H9 (cell line): ENCODE measurements at regions not wholly inside any gene's neighbourhood (a gene's known extent, or its start where the extent isn't known, plus 50 kb on each side); places are given as distances from the start of the nearest gene placed in this dataset.

Source experiments
- DNase-seq: peaks from one replicate; pipeline ENCODE4 v3.0.0-alpha.2; 2017
- H2AFZ ChIP-seq: one replicate; pipeline ENCODE4 v1.6.1; 2013; ENCODE audit warnings: mild to moderate bottlenecking, low read length, control low read depth, moderate library complexity
- H2AK5ac ChIP-seq: 2 replicates; pipeline ENCODE4 v1.6.1; 2013; ENCODE audit warnings: low read length, control low read depth, mixed read lengths; ENCODE audit not compliant: insufficient read length
- H2BK120ac ChIP-seq: one replicate; pipeline ENCODE4 v1.6.1; 2013; ENCODE audit warnings: low read depth, mild to moderate bottlenecking, low read length, control low read depth, inconsistent platforms; ENCODE audit not compliant: poor library complexity, severe bottlenecking
- H2BK12ac ChIP-seq: 2 replicates; pipeline ENCODE4 v1.6.1; 2013; ENCODE audit warnings: low read length, control low read depth, mixed read lengths, low read depth; ENCODE audit not compliant: insufficient read length
- H2BK15ac ChIP-seq: 2 replicates; pipeline ENCODE4 v1.6.1; 2013; ENCODE audit warnings: low read depth, low read length, control low read depth
- H2BK20ac ChIP-seq: one replicate; pipeline ENCODE4 v1.6.1; 2013; ENCODE audit warnings: low read depth, mild to moderate bottlenecking, low read length, control low read depth, inconsistent platforms; ENCODE audit not compliant: poor library complexity, severe bottlenecking
- H2BK5ac ChIP-seq: 2 replicates; pipeline ENCODE4 v1.6.1; 2013; ENCODE audit warnings: low read length, control low read depth, mixed read lengths; ENCODE audit not compliant: insufficient read length
- H3K14ac ChIP-seq: 2 replicates; pipeline ENCODE4 v1.6.1; 2013; ENCODE audit warnings: low read length, control low read depth; ENCODE audit not compliant: insufficient read depth
- H3K18ac ChIP-seq: 2 replicates; pipeline ENCODE4 v1.6.1; 2013; ENCODE audit warnings: low read depth, mild to moderate bottlenecking, mixed read lengths, low read length, control low read depth; ENCODE audit not compliant: insufficient read length
- H3K23ac ChIP-seq: 2 replicates; pipeline ENCODE4 v1.6.1; 2013; ENCODE audit warnings: low read length, control low read depth, mixed read lengths, low read depth; ENCODE audit not compliant: insufficient read length
- H3K23me2 ChIP-seq: 2 replicates; pipeline ENCODE4 v1.6.1; 2013; ENCODE audit warnings: low read depth, mild to moderate bottlenecking, mixed read lengths, low read length, control low read depth; ENCODE audit not compliant: insufficient read length, poor library complexity, severe bottlenecking
- H3K27ac ChIP-seq: 2 replicates; pipeline ENCODE4 v1.5.1; 2013; ENCODE audit warnings: low read length, control low read depth, mixed read lengths, low read depth; ENCODE audit not compliant: insufficient read length
- H3K27me3 ChIP-seq: 2 replicates; pipeline ENCODE4 v1.6.1; 2013; ENCODE audit warnings: low read length, control low read depth, inconsistent platforms; ENCODE audit not compliant: insufficient read depth
- H3K4ac ChIP-seq: 2 replicates; pipeline ENCODE4 v1.6.1; 2013; ENCODE audit warnings: low read depth, mild to moderate bottlenecking, control low read depth, inconsistent platforms, low read length, moderate library complexity
- H3K4me1 ChIP-seq: 2 replicates; pipeline ENCODE4 v1.6.1; 2013; ENCODE audit warnings: low read length, control low read depth, inconsistent platforms; ENCODE audit not compliant: insufficient read depth
- H3K4me2 ChIP-seq: 2 replicates; pipeline ENCODE4 v1.6.1; 2013; ENCODE audit warnings: low read length, control low read depth, mixed read lengths; ENCODE audit not compliant: insufficient read length, insufficient read depth
- H3K56ac ChIP-seq: 2 replicates; pipeline ENCODE4 v1.6.1; 2013; ENCODE audit warnings: low read depth, mild to moderate bottlenecking, mixed read lengths, low read length, control low read depth; ENCODE audit not compliant: insufficient read length
- H3K79me1 ChIP-seq: 2 replicates; pipeline ENCODE4 v1.6.1; 2013; ENCODE audit warnings: low read depth, mild to moderate bottlenecking, moderate library complexity, low read length, control low read depth, inconsistent platforms; ENCODE audit not compliant: insufficient read depth, poor library complexity, severe bottlenecking
- H3K79me2 ChIP-seq: 2 replicates; pipeline ENCODE4 v1.6.1; 2013; ENCODE audit warnings: low read length, control low read depth, inconsistent platforms; ENCODE audit not compliant: insufficient read depth
- H3K9ac ChIP-seq: 2 replicates; pipeline ENCODE4 v1.6.1; 2013; ENCODE audit warnings: low read length, control low read depth, mixed read lengths; ENCODE audit not compliant: insufficient read length; ENCODE audit errors: extremely low read depth
- H3K9me3 ChIP-seq: one replicate; pipeline ENCODE4 v1.6.1; 2013; ENCODE audit warnings: low read depth, low read length, inconsistent platforms; ENCODE audit not compliant: control insufficient read depth
- H3T11ph ChIP-seq: one replicate; pipeline ENCODE4 v1.6.1; 2013; ENCODE audit warnings: mild to moderate bottlenecking, low read length, control low read depth, inconsistent platforms
- H4K20me1 ChIP-seq: one replicate; pipeline ENCODE4 v1.6.1; 2013; ENCODE audit not compliant: control insufficient read depth, insufficient read length, insufficient read depth
- H4K5ac ChIP-seq: 2 replicates; pipeline ENCODE4 v1.6.1; 2013; ENCODE audit warnings: low read depth, mild to moderate bottlenecking, mixed read lengths, low read length, control low read depth; ENCODE audit not compliant: insufficient read length
- H4K8ac ChIP-seq: replicated peaks from 2 replicates; pipeline ENCODE4 v1.6.1; 2013; ENCODE audit warnings: low read length, control low read depth, mixed read lengths, low read depth; ENCODE audit not compliant: insufficient read length
- H4K91ac ChIP-seq: 2 replicates; pipeline ENCODE4 v1.6.1; 2013; ENCODE audit warnings: low read depth, mild to moderate bottlenecking, moderate library complexity, mixed read lengths, low read length, control low read depth; ENCODE audit not compliant: insufficient read length
- H3K27ac Mint-ChIP-seq, 3 experiments: 2 replicates in 2 of 3; 3 replicates in 1 of 3; pipeline ENCODE4 v1.8.0; 2020 to 2021; ENCODE audit warnings: mixed read lengths in 3 of 3, mild to moderate bottlenecking in 1 of 3, moderate library complexity in 1 of 3
- H3K27me3 Mint-ChIP-seq: 2 replicates; pipeline ENCODE4 v1.8.0; 2021; ENCODE audit warnings: low read depth, mild to moderate bottlenecking, moderate library complexity, mixed read lengths
- H3K36me3 Mint-ChIP-seq, 3 experiments: 2 replicates in 2 of 3; 3 replicates in 1 of 3; pipeline ENCODE4 v1.8.0; 2020 to 2021; ENCODE audit warnings: low read depth in 3 of 3, mixed read lengths in 3 of 3; ENCODE audit not compliant: insufficient read depth in 1 of 3
- H3K4me1 Mint-ChIP-seq, 2 experiments: 2 replicates each; pipeline ENCODE4 v1.8.0; 2020; ENCODE audit warnings: mixed read lengths in 2 of 2
- H3K4me3 Mint-ChIP-seq, 2 experiments: 2 replicates in 1 of 2; 3 replicates in 1 of 2; pipeline ENCODE4 v1.8.0; 2020 to 2021; ENCODE audit warnings: mild to moderate bottlenecking in 2 of 2, mixed read lengths in 2 of 2, moderate library complexity in 1 of 2
- H3K9me3 Mint-ChIP-seq, 2 experiments: 2 replicates in 1 of 2; 3 replicates in 1 of 2; pipeline ENCODE4 v1.8.0; 2020; ENCODE audit warnings: mild to moderate bottlenecking in 2 of 2, mixed read lengths in 2 of 2, moderate library complexity in 1 of 2
- CTCF ChIP-seq: fragments of 200-600 bp; sonication (generic); conservative IDR thresholded peaks from 3 replicates; pipeline ENCODE4 v1.8.0; 2021; ENCODE audit warnings: antibody characterized with exemption, mild to moderate bottlenecking
- WGBS: extraction: QIAGEN DNeasy Blood & Tissue Kit; methylation state at CpG from one replicate; pipeline ENCODE4 v1.1.7; 2013; ENCODE audit warnings: missing lambda C conversion rate, low lambda C conversion rate, mixed read lengths; ENCODE audit not compliant: insufficient read length; ENCODE audit errors: extremely low coverage; 5-methylcytosine and 5-hydroxymethylcytosine counted together

- no peak overlapping the region for H2BK15ac ChIP-seq
- H2BK12ac ChIP-seq, result no peak overlapping the region
- Mint-ChIP-seq H3K4me1 (peaks cover 4% of the 10 kb centered on the region in 2 experiments), H3K9me3 (no peaks in the 10 kb centered on the region), H3K4me3 (no peak overlapping the region), H3K36me3 (no peaks in the 10 kb centered on the region), H3K27ac (no peak overlapping the region), H3K27me3 (no peaks in the 10 kb centered on the region)
- no peak overlapping the region for H2AK5ac ChIP-seq
- no peaks in the 10 kb centered on the region for H3K23me2 ChIP-seq
- H4K5ac ChIP-seq, result no peak overlapping the region
- H3K9ac ChIP-seq, result no peak overlapping the region
- H3K4ac ChIP-seq, result no peak overlapping the region
- DNase-seq, result no peak
- TF ChIP-seq CTCF, result no peak
- H2BK5ac ChIP-seq, result no peak overlapping the region
- H3K4me2 ChIP-seq, result no peak overlapping the region
- no peak overlapping the region for H2BK120ac ChIP-seq
- H3K23ac ChIP-seq, result no peak overlapping the region
- no peak overlapping the region for H3K56ac ChIP-seq
- no peaks in the 10 kb centered on the region for H3K79me1 ChIP-seq
- H3K14ac ChIP-seq, result no peak overlapping the region
- no peak overlapping the region for H3K18ac ChIP-seq
- no peak overlapping the region for H4K8ac ChIP-seq
- H3K27me3 ChIP-seq, result no peaks in the 10 kb centered on the region
- H3K9me3 ChIP-seq, result no peaks in the 10 kb centered on the region
- H4K91ac ChIP-seq, result no peak overlapping the region
- H3T11ph ChIP-seq, result no peak overlapping the region
- no peak overlapping the region for H2BK20ac ChIP-seq
- H3K4me1 ChIP-seq, result no peaks in the 10 kb centered on the region
- H4K20me1 ChIP-seq, result no peaks in the 10 kb centered on the region
- no peak overlapping the region for H2AFZ ChIP-seq
- H3K79me2 ChIP-seq, result no peaks in the 10 kb centered on the region
- H3K27ac ChIP-seq, result no peak overlapping the region
- no CpG with 5 or more reads among the region's 1 CpG for WGBS
These were observed 736.5 kb downstream of the REEP3 start for GRCh38 chr10:64257704-64258103.
